Uterus (tissue), 2 donors: ENCODE measurements at regions not wholly inside any gene's neighbourhood (a gene's known extent, or its start where the extent isn't known, plus 50 kb on each side); places are given as distances from the start of the nearest gene placed in this dataset.

Source experiments
- POLR2A ChIP-seq, 2 donors: fragments of 450-650 bp; IDR thresholded peaks; one replicate each; pipeline ENCODE4 v1.6.1; 2016; ENCODE audit warnings: antibody characterized with exemption in 2 of 2, mild to moderate bottlenecking in 1 of 2, moderate library complexity in 1 of 2
- TF ChIP-seq, protein P1 (sequence below), 4 experiments: fragments of 200-600 bp in 2 of 4; fragments of 450-650 bp in 2 of 4; sonication (generic) in 2 of 4; IDR thresholded peaks; one replicate each; pipeline ENCODE4 v1.5.1; 2016 to 2019; ENCODE audit warnings: antibody characterized with exemption in 4 of 4, mild to moderate bottlenecking in 2 of 4, moderate library complexity in 1 of 4

DNA sequence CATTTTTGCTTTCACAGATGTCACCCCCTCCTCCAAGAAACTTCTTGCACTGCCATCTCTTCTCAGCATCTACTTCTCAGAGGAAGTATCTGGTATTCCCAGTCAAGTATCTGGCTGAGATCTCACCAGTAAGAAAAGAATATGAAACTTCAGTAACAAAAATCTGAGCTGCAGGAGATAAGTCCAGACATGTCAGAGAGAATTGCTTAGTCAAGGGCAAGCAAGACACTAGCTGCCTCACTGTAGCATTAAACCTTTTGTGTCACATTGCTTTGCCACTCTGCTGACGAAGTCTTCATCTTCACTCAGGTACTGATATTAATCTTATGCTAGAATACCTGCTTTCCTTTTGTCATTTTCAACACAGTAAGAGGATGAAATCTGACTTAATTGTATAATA is 70.6 kb upstream of the ZC3H12C start:
- TF ChIP-seq POLR2A (IDR thresholded peaks at IDR 0.05), result no peak
- TF ChIP-seq, protein P1, sequence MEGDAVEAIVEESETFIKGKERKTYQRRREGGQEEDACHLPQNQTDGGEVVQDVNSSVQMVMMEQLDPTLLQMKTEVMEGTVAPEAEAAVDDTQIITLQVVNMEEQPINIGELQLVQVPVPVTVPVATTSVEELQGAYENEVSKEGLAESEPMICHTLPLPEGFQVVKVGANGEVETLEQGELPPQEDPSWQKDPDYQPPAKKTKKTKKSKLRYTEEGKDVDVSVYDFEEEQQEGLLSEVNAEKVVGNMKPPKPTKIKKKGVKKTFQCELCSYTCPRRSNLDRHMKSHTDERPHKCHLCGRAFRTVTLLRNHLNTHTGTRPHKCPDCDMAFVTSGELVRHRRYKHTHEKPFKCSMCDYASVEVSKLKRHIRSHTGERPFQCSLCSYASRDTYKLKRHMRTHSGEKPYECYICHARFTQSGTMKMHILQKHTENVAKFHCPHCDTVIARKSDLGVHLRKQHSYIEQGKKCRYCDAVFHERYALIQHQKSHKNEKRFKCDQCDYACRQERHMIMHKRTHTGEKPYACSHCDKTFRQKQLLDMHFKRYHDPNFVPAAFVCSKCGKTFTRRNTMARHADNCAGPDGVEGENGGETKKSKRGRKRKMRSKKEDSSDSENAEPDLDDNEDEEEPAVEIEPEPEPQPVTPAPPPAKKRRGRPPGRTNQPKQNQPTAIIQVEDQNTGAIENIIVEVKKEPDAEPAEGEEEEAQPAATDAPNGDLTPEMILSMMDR (IDR thresholded peaks at IDR 0.05), result no peak
